Stomach (tissue), 4 donors: ENCODE measurements at regions not wholly inside any gene's neighbourhood (a gene's known extent, or its start where the extent isn't known, plus 50 kb on each side); places are given as distances from the start of the nearest gene placed in this dataset.
A peak's percentile ranks its signal among the peaks of the same experiment; 100 is the strongest.

Experiments used
- CTCF ChIP-seq, 7 experiments: fragments of 450-650 bp in 4 of 7; fragments of 200-600 bp in 3 of 7; sonication (generic) in 3 of 7; IDR thresholded peaks; one replicate each; pipeline ENCODE4 v1.5.1; 2016 to 2019; ENCODE audit warnings: antibody characterized with exemption in 7 of 7, control low read depth in 2 of 7, mild to moderate bottlenecking in 1 of 7
- POLR2A ChIP-seq, 4 donors: fragments of 450-650 bp; IDR thresholded peaks; one replicate each; pipeline ENCODE4 v1.6.1; 2016; ENCODE audit warnings: antibody characterized with exemption in 4 of 4, control low read depth in 2 of 4, mild to moderate bottlenecking in 1 of 4, moderate library complexity in 1 of 4

GRCh38 chr1:58903514-58904298, 119.9 kb upstream of the JUN start:
- TF ChIP-seq CTCF (IDR thresholded peaks at IDR 0.05), result no peak
- TF ChIP-seq POLR2A (IDR thresholded peaks at IDR 0.05), result peak in 2 of 4 donors; percentile 33 to 64
